HG03521 (cell line): ENCODE measurements at regions not wholly inside any gene's neighbourhood (a gene's known extent, or its start where the extent isn't known, plus 50 kb on each side); places are given as distances from the start of the nearest gene placed in this dataset.

Experiments
- ATAC-seq: cut with Tn5 transposase; IDR thresholded peaks from one replicate; pipeline ENCODE4 v1.9.1; 2021; ENCODE audit warnings: mild to moderate bottlenecking, moderate library complexity; ENCODE audit not compliant: unreplicated experiment

- no peak for ATAC-seq
Measured at GRCh38 chr11:111045407-111045803, 200.1 kb upstream of the POU2AF2 start.

GRCh38 chr11:111044751-111045406 lies 200.6 kb upstream of the POU2AF2 start:
- no peak for ATAC-seq

- no peak for ATAC-seq
Measured at GRCh38 chr11:111039982-111040381, 205.5 kb upstream of the POU2AF2 start.

- no peak for ATAC-seq
Measured at GRCh38 chr11:111035746-111036145, 209.8 kb upstream of the POU2AF2 start.

- no peak for ATAC-seq
Measured at GRCh38 chr11:111026241-111026640, 219.3 kb upstream of the POU2AF2 start.

- ATAC-seq = no peak
Measured at GRCh38 chr11:111021131-111021530, 224.4 kb upstream of the POU2AF2 start.

GRCh38 chr11:111019871-111020670 lies 225.5 kb upstream of the POU2AF2 start:
- no peak for ATAC-seq

GRCh38 chr11:111019451-111019850 lies 226.1 kb upstream of the POU2AF2 start:
- ATAC-seq = no peak

- no peak for ATAC-seq
Measured at GRCh38 chr11:111018566-111018965, 227.0 kb upstream of the POU2AF2 start.

GRCh38 chr11:111012491-111012890 lies 233.0 kb upstream of the POU2AF2 start:
- no peak for ATAC-seq

- ATAC-seq = no peak
Measured at GRCh38 chr11:111011275-111011594, 234.3 kb upstream of the POU2AF2 start.

GRCh38 chr11:111010391-111011274 lies 234.9 kb upstream of the POU2AF2 start:
- ATAC-seq = no peak

GRCh38 chr11:111006227-111006626 lies 239.3 kb upstream of the POU2AF2 start:
- ATAC-seq = no peak

GRCh38 chr11:111001986-111002611 lies 243.4 kb upstream of the POU2AF2 start:
- ATAC-seq = no peak

GRCh38 chr11:111001081-111001430 lies 244.5 kb upstream of the POU2AF2 start:
- ATAC-seq = no peak

GRCh38 chr11:111000400-111001080 lies 245.0 kb upstream of the POU2AF2 start:
- ATAC-seq = no peak

- no peak for ATAC-seq
Measured at GRCh38 chr11:110992481-110992880, 253.0 kb upstream of the POU2AF2 start.

- no peak for ATAC-seq
Measured at GRCh38 chr11:110991661-110992355, 253.7 kb upstream of the POU2AF2 start.

- no peak for ATAC-seq
Measured at GRCh38 chr11:110990311-110990710, 255.2 kb upstream of the POU2AF2 start.
